ENCODE measurements at regions not wholly inside any gene's neighbourhood (a gene's known extent, or its start where the extent isn't known, plus 50 kb on each side); places are given as distances from the start of the nearest gene placed in this dataset.

DNA sequence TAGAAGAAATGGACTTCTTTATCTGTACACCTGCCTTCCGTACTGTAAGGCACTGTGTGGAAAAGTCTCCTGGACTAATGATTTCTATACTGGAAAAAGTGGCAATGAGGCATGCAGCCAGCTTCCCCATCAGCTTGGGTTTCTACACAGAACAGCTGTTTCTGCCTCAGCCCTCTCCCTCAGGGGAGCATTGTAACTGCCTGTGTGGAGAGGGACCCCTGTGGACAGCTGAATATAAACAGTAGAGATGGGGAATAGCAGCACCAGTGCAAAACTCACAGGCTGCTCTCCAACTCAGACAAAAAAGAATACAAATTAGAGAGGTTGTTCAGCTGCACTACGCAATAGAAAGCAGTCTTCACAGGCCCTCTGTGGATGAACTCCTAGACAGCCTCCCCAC, 451.3 kb upstream of the MBL2 start:
- TF ChIP-seq CTCF (IDR thresholded peaks at IDR 0.05) = no peak
- no peak for TF ChIP-seq CEBPB (IDR thresholded peaks at IDR 0.05)
- no peak for TF ChIP-seq POLR2A (IDR thresholded peaks at IDR 0.05; ENCODE audit: low read length)
- TF ChIP-seq RCOR1 (IDR thresholded peaks at IDR 0.05; ENCODE audit: low read depth, low read length) = no peak
- TF ChIP-seq EP300 (IDR thresholded peaks at IDR 0.05) = no peak
- TF ChIP-seq CHD2 (IDR thresholded peaks at IDR 0.05; ENCODE audit: low read length, partially characterized antibody) = no peak
- TF ChIP-seq KDM5A (IDR thresholded peaks at IDR 0.05) = no peak

Data from A549 (cell line).